ENCODE measurements at regions not wholly inside any gene's neighbourhood (a gene's known extent, or its start where the extent isn't known, plus 50 kb on each side); places are given as distances from the start of the nearest gene placed in this dataset.

DNA sequence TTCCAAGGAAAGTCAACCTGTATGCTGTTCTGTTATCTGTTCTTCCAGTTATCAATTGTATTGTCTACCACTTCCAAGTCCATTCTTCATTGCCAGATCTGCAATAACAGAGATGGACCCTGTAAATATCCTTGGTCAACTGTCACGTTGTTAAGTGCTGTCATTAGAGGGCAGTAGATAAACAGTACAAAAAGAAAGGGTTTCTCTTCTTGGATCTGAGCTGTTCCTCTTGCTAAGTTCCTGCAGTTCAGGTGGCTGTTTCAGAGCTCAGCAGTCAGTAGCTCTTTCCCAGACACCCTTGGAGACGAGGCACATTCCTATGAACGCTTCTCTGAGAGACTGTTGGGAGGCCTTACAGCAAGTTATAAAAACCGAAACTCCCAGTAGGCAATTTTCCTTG is 957.1 kb upstream of the CHAC2 start:
- no peak for DNase-seq

GRCh38 chr2:52805901-52806410 is 961.6 kb upstream of the CHAC2 start:
- DNase-seq: no peak

GRCh38 chr2:52794581-52794980 is 973.0 kb upstream of the CHAC2 start:
- no peak for DNase-seq

GRCh38 chr2:52779446-52779845 is 988.2 kb upstream of the CHAC2 start:
- DNase-seq: no peak

DNA sequence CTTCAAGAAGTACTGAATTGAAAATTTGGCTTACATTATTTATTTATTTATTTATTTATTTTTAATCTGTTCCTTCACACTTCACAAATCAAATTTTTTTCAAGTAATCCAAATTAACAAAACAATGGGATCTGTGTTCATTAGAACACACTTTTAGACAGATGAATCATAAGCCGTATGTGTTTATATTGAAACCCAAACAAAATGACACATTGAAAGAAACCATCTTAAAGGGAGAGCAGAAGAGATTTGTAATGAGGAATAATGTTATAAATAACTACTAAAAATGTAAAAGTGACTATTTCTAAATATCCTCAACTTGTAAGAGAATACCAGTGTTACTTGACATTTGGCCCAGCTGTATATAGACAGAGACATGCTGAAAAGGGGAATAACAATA is 991.0 kb upstream of the CHAC2 start:
- no peak for DNase-seq

- DNase-seq: no peak
Observed at GRCh38 chr2:52775674-52776073, 991.9 kb upstream of the CHAC2 start.

DNA sequence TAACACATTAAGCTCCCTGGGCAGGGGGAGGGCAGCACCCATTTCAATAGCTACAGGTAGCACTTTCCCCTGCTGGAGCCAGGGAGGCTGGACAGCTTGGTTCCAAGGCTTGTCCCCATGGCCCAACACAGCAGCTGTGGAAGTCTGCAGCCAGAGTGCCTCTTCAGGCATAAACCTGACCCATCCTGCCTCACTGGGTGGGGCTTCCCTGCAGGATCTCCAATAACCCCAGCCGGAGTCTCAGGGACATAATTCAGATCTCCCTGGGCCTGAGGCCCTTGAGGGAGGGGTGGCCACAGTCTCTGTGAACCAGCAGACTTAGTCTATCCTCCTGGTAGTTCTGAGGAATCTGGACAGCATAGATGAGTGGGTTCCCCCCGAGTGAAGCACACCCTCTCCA is 1001.9 kb upstream of the CHAC2 start:
- DNase-seq: no peak

DNA sequence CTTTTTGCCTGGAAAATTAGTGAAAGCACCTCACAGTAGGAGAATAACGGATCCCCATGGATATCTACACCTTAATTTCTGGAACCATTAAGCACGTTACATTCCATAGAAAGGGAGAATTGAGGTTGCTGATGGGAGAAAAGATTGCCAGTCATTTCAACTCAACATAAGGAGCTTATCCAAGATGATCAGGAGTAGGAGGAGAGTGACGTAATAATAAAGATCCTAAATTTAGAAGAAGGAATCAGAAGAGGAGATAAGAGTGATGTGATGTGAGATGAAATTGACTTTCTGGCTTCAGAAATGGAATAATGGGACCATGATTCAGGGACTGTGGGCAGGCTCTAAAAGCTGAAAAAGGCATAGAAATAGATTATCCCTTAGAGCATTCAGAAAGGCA is 1017.8 kb upstream of the CHAC2 start:
- DNase-seq: no peak

- DNase-seq: no peak
Observed at GRCh38 chr2:52745144-52745543, 1022.5 kb upstream of the CHAC2 start.

GRCh38 chr2:52732849-52733395 is 1034.7 kb upstream of the CHAC2 start:
- no peak for DNase-seq

GRCh38 chr2:52724585-52724984 is 1043.0 kb upstream of the CHAC2 start:
- DNase-seq: no peak

GRCh38 chr2:52717836-52718235 is 1049.8 kb upstream of the CHAC2 start:
- DNase-seq: no peak

GRCh38 chr2:52710810-52711618 is 1056.6 kb upstream of the CHAC2 start:
- no peak for DNase-seq

DNA sequence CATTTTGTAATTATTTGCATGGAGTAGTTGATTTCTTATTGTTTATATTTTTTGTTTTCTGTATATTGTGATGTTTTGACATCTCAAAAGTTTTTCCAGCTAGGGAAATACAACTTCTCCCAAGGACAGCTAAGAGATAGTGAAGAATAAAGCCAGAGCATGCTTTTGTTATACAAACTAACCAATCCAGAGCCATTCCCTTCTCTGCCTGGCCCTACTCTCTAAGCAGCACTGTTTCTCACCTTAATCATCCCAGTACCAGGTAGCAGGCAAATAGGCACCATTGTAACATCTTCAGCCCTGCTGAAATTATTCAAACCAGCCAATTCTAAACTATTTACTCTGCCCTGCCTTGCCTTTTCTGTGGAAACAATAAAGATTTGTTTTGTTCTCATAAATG is 1063.4 kb upstream of the CHAC2 start:
- DNase-seq: no peak

- no peak for DNase-seq
Observed at GRCh38 chr2:52703004-52703403, 1064.6 kb upstream of the CHAC2 start.

GRCh38 chr2:52698408-52698807 is 1069.2 kb upstream of the CHAC2 start:
- no peak for DNase-seq

DNA sequence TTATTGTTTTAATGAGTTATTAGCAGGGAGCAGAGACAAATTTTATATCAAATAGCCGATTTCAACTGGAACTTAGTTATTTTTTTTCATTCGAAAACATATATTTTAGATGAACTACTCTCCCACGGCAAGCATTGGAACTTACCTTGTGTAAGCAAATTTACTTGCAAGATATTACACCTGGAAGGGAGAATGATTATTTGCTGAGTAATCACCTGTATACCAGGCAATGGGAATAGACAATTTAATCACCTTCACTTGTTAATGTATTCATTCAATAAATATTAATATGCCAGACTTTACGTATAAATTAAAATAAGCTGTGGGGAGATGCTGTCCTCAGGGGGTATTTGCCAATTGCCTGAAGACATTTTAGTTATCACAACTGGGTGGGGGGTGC is 1069.9 kb upstream of the CHAC2 start:
- DNase-seq: no peak

GRCh38 chr2:52695731-52696130 is 1071.9 kb upstream of the CHAC2 start:
- DNase-seq: no peak

DNA sequence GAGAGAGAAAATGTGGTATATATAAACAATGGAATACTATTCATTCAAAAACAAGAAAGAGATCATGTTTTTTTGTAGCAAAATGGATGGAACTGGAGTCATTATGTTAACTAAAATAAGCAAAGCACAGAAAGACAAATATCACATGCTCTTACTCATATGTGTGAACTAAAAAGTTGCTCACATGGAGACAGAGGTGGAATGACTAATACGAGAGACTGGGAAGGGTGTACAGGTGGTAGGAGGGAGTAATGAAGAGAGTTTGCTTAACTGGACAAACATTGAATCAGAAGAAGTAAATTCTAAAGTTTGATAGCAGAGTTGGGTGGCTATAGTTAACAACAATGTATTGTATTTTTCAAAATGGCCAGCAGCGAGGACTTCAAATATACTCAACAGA is 1080.7 kb upstream of the CHAC2 start:
- no peak for DNase-seq

- no peak for DNase-seq
Observed at GRCh38 chr2:52676056-52676455, 1091.5 kb upstream of the CHAC2 start.

GRCh38 chr2:52668724-52669123 is 1098.9 kb upstream of the CHAC2 start:
- DNase-seq: no peak

GRCh38 chr2:52659546-52659945 is 1108.1 kb upstream of the CHAC2 start:
- DNase-seq: no peak

DNA sequence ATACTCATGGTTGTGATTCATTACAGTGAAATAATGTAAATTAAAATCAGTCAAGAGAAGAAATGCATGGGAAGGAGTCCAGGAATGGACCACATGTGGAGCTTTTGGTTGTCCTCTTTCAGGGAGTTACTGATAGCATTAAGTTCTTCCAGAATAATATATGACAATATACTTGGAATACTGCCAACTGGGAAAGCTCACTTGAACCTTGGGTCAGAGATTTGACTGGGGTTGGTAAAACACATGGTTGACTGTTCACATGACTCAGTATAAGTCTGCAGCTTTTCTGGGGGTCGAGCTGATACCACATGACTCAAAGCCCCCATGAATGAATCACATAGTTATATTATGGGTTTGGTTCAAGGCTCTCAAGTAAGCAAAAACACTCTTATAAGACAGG is 1109.0 kb upstream of the CHAC2 start:
- no peak for DNase-seq

DNA sequence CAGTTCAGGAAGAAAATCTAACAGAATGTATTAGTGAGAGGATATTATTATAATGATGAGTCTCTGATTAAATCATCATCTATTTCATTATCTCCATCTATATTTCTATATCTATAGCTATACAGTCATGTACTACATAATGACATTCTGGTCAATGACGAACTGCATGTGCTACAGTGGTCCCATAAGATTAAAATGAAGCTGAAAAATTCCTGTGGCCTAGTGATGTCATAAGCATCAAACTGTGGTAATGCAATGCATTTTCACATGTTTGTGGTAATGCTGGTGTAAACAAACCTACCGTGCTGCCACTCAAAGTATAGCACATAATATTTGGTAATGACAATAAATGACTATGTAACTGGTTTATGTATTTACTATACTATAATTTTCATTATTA is 1127.9 kb upstream of the CHAC2 start:
- no peak for DNase-seq

GRCh38 chr2:52632543-52632942 is 1135.1 kb upstream of the CHAC2 start:
- no peak for DNase-seq
